HG03060 (cell line): ENCODE measurements at regions not wholly inside any gene's neighbourhood (a gene's known extent, or its start where the extent isn't known, plus 50 kb on each side); places are given as distances from the start of the nearest gene placed in this dataset.
"Not testable (repeated sequence)": the region's sequence is repeated elsewhere in the genome, so short reads cannot be mapped to it uniquely, and the experiment has no call there.

Experiments
- ATAC-seq: cut with Tn5 transposase; IDR thresholded peaks from one replicate; pipeline ENCODE4 v1.9.1; 2021; ENCODE audit warnings: low read depth, moderate number of reproducible peaks; ENCODE audit not compliant: unreplicated experiment

- ATAC-seq = no peak
Observed at GRCh38 chr1:166384948-166385347, 218.1 kb upstream of the FAM78B start.

DNA sequence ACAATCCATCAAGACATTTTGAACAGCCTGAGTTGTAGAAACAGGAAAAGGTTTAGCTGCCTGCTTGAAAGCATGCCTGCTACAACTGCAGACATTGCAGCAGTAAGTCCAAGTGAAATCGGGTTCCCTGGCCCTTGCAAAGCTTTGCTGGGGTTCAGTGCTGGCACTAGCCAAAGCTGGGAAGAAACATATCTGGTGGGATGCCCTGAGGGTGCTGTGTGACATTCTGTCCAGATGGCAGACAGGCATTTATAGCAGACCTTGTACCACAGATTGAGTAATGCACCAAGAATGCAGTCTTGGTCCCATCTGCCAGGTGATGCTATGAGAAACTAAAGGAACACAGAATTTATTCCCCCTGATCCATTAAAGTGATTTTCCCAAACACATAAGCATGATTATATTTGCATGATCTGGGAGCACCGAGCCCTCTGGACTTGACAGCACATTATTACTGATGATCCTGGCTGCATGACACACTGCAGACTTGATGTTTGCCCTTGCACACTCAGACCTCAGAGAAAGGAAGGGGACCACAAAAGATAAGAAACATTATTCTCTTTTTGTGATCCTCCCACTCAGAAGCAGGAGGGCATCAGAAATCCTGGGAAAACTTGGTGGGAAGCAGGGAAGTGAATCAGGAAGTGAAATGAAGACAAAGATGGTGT, 223.7 kb upstream of the FAM78B start:
- ATAC-seq = no peak

DNA sequence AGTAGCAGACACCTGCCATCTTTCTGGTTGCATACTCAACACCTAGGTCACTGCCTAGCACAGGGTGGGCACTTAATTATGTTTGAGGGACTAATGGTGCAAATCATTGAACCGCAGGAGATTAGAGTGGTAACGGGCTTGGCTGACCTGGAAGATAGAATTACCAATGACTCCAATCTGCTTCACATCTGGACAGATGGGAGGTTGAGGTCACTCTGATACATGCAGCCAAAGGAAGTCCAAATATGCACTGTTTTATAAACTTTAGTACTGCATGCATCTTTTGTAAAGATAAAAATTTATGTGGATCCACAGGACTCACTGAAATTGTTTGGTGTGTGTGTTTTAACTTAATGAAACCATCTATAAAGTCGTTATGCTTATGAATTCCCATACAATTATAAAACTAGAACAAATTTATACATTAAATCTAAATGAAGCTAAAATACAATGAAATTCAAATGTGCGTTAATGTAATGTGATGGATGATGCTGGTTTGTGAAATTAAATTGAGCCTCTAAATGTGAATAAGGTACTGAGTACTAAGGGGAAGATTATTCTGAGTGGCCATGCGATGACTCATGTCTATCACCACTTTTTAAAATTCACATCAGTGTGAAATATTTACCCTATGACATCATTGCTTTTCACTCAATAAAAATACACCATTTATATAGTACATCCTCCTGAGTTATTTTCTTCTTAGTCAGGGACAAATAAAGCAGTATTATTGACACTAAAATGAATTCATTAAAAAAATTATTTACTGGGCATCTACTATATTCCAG, 224.7 kb upstream of the FAM78B start:
- no peak for ATAC-seq

DNA sequence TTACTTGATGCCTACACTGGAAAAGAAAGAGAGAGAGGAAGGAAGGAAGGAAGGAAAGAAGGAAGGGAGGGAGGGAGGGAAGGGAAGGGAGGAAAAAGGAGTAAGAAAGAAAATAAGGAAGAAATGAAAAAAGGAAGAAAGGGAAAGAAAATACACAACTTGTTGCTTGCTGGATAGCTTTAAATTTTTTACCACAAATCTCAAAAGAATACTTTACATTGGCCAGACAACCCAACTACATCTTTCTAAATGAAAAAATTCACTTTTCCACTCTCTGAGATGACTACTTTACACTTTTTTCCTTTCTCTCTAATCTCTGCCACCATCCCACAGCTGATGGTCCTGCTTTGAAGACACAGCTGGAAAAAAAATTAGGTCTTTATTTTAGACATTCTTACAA, 228.9 kb upstream of the FAM78B start:
- ATAC-seq = no peak

GRCh38 chr1:166409253-166410082, 242.7 kb upstream of the FAM78B start:
- ATAC-seq = not testable (repeated sequence)

DNA sequence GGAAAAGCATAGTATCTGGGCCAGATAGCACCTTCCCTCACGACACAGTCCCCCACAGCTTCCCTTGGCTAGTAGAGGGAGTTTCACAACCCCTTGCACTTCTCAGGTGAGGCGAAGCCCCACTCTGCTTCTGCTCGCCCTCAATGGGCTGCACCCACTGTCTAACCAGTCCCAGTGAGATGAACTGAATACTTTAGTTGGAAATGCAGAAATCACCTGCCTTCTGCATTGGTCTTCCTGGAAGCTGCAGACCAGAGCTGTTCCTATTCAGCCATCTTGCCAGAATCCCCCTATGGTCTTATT, 243.2 kb upstream of the FAM78B start:
- no peak for ATAC-seq

DNA sequence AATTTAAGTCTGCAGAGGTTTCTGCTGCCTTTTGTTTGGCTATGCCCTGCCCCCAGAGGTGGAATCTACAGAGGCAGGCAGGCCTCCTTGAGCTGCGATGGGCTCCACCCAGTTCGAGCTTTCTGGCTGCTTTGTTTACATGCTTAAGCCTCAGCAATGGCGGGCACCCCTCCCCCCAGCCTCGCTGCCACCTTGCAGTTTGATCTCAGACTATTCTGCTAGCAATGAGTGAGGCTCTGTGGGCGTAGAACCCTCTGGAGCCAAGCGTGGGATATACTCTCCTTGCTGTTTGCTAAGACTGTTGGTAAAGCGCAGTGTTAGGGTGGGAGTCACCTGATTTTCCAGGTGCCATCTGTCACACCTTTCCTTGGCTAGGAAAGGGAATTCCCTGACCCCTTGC, 250.0 kb upstream of the FAM78B start:
- not testable (repeated sequence) for ATAC-seq

- no peak for ATAC-seq
Observed at GRCh38 chr1:166418344-166418933, 251.6 kb upstream of the FAM78B start.

DNA sequence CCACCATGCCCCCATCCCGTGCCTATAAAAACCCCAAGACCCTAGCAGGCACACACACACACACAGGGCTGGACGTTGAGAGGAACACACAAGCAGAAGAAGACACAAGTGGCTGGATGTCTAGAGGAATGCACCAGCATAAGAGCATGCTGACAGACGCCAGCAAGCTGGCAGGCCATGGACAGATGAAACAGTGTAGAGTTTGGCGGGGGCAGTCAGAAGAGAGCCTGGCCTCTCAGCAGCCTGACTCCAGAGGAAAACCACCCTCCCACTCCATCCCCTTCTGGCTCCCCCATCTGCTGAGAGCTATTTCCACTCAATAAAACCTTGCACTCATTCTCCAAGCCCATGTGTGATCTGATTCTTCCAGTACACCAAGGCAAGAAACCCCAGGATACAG, 255.8 kb upstream of the FAM78B start:
- not testable (repeated sequence) for ATAC-seq

GRCh38 chr1:166432655-166433054, 265.9 kb upstream of the FAM78B start:
- ATAC-seq = no peak

GRCh38 chr1:166433404-166434304, 266.9 kb upstream of the FAM78B start:
- ATAC-seq = not testable (repeated sequence)

DNA sequence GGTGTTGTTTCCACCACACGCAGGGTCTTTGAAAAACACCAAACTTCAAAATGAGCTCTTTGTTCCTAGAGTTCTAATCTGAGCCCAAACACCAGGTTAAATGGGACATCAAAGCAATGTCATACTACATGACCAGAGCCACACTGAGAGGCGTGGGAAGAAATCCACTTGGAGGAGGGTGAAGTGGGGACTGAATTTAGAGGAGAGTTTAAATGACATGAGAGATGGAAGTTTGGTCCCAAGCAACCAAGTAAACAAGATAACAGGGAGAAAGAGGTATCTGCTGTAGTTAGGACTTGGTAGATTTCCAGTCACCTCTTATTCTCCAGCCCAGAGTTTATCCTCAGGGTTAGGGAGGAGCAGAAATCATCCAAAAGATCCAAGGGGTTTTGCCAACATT, 290.9 kb upstream of the FAM78B start:
- no peak for ATAC-seq

GRCh38 chr1:166464333-166464732, 297.5 kb upstream of the FAM78B start:
- ATAC-seq = no peak

GRCh38 chr1:166470014-166470413, 303.2 kb upstream of the FAM78B start:
- ATAC-seq = no peak

DNA sequence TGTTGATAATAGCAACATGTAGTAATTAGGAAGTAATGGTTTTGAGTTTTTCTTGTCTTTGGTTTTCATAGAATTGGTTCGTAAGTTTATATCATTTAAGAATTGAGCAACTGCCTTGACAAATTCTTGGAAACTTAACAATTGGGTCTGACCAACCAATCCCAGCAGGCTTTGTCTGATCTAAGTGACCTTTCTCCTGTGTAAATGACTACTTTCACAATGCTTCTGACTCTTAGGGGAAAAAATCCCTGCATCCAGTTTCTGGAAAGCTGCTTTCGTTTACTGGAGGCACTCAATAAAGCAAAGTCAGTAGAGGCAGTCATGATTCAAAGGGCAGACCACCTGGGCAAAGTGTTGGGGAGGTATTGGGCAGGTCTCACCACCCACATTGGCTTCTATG, 303.6 kb upstream of the FAM78B start:
- no peak for ATAC-seq

DNA sequence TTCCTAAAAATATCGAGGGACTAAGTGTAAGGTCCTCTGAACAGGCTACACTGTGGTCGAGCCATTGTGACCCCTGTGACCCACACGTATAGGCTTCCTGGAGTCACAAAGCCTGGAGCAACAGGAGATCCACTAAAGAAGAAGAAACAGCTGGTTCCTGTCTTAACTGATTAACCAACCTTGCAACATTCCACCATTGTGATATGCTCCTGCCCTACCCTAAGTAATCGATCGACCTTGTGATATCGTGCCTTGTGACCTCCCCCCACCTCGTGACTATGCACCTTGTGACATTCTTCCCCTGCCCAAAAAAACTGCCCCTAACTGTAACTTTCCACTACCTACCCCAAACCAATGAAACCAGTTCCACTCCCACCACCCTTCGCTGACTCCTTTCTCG, 304.6 kb upstream of the FAM78B start:
- ATAC-seq = no peak

DNA sequence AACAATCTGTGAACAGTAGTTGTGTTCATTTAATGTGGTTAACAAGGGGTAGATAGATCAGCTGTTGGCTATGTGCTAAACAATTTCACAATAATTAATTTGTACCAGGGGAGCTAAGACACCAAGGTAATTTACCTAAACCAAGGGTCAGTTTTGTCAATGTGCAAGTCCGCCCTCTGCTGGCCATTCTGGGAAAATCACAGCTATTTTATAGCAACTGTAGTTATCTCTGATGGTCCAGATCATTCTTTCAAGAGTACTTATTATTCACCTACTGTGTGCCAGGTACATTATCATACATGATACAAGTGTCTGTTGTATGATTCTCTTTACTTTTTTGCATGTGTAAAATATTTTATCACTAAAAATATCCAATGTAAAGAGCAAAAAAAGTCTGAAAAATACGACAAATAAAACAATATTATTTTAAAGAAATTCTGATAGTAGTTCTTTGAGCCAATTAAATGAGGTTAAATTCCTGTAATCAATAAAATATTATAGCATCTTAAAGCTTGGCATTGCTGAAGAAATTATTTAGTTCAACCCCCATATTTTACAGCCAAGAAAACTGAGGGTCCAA, 312.3 kb upstream of the FAM78B start:
- no peak for ATAC-seq

- no peak for ATAC-seq
Observed at GRCh38 chr1:166484471-166484870, 317.7 kb upstream of the FAM78B start.

- ATAC-seq = no peak
Observed at GRCh38 chr1:166484871-166485270, 318.1 kb upstream of the FAM78B start.

- ATAC-seq = no peak
Observed at GRCh38 chr1:166485620-166486019, 318.8 kb upstream of the FAM78B start.
